HG02642 (cell line): ENCODE measurements at regions not wholly inside any gene's neighbourhood (a gene's known extent, or its start where the extent isn't known, plus 50 kb on each side); places are given as distances from the start of the nearest gene placed in this dataset.
"Not testable (repeated sequence)": the region's sequence is repeated elsewhere in the genome, so short reads cannot be mapped to it uniquely, and the experiment has no call there.

Source experiments
- ATAC-seq: cut with Tn5 transposase; IDR thresholded peaks from one replicate; pipeline ENCODE4 v1.9.1; 2021; ENCODE audit warnings: mild to moderate bottlenecking; ENCODE audit not compliant: unreplicated experiment, poor library complexity

GRCh38 chr1:21385022-21385421 lies 54.9 kb upstream of the NBPF3 start:
- no peak for ATAC-seq

- no peak for ATAC-seq
Observed at GRCh38 chr1:21384620-21385019, 55.3 kb upstream of the NBPF3 start.

DNA sequence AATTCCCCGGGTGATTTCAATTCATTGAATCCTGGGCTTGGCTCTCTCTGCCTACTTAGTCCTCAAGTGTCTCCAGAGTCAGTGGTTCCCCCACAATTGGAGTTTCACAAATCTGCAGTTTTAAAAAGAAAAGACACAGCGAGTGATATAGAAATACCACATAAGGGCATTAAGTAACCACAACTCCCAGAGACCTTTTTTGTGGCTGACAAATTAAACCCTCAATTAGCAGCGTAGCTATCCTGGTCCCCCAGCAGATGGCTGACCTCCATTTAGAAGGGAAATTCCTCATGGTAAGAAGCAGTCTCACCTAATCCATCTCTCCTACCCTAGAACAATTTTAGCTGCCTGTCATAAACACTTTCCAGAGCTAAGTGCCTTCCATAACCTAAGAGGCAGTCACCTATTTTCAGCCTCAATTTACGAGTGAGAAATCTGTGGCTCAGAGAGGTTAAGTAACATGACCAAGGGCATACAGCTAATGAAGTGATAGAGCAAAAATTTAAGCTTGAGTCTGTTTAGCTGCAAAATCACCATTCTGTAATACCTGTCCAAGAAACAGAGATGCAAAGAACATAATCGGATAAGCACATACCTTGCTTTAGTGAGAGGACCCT lies 56.0 kb upstream of the NBPF3 start:
- no peak for ATAC-seq

DNA sequence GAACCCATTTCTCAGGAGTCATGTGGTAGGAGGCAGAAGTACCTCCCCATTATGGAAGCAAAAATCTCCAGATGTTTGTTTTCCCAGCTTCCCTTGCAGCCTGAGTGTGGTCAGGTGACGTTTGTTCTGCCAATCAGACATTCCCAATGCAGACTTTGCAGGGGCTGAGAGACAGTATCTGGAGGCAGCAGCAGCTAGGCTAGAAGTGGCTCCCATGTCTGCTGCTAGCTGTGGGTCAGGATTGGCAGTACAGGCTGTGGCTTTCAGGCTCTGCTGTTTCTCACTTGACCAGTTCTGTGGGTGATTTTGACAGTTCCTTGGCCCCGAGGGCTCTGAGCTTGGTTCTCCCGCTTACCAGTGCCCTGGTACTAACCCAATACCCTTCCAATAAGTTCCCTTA lies 58.6 kb upstream of the NBPF3 start:
- ATAC-seq: no peak

GRCh38 chr1:21380147-21380546 lies 59.8 kb upstream of the NBPF3 start:
- ATAC-seq: not testable (repeated sequence)

DNA sequence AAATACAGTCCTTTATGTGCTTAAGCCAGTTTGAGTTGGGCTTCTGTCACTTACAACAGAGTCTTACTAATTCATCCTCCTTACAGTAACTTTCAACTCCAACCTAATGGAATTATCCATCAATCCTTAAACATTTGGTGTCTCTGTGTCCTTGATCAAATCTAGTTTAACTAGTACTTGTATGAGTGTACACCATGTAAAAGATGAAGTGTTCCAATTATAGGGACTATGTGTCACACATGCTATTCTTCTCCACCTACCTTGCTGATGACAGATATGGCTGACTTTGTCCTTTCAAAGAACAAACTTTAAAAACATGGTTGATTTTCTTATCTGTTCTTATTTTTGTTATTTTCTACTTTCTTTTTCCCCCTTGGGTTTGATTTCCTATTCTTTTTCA lies 60.4 kb upstream of the NBPF3 start:
- no peak for ATAC-seq

GRCh38 chr1:21378705-21379494 lies 61.0 kb upstream of the NBPF3 start:
- ATAC-seq: no peak

DNA sequence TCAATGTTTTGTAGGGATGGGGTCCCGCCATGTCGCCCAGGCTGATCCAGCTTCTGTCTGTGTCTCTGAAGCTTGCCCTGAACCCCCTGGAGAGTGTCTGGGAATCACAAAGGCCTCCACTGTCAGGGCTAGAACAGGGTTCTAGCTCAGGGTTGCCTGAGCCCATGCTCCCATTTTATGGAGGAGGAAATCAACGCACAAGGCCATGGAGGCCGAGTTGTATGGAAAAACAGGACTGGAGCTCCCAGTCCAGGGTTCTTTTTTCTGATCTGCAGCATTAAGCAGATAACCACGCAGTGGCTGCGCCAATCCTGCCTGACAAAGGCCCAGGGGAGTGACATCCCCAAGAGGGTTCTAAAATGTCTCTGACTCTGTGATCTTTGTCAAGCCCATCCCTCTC lies 67.6 kb upstream of the NBPF3 start:
- no peak for ATAC-seq

DNA sequence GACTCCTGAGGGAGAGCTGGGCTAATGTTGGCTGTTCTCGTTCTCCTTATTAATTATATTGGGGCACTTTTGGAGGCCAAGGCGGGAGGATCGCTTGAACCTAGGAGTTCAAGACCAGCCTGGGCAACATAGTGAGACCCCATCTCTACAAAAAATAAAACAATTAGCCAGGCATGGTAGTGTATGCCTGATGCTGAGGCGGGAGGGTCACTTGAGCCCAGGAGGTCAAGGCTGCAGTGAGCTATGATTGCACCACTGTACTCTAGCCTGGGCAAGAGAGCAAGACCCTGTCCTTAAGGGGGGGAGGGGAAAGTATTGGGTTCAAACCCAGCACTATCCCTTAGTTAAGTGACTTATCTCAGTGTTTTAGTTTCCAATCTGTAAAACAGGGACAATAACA lies 70.0 kb upstream of the NBPF3 start:
- ATAC-seq: no peak

DNA sequence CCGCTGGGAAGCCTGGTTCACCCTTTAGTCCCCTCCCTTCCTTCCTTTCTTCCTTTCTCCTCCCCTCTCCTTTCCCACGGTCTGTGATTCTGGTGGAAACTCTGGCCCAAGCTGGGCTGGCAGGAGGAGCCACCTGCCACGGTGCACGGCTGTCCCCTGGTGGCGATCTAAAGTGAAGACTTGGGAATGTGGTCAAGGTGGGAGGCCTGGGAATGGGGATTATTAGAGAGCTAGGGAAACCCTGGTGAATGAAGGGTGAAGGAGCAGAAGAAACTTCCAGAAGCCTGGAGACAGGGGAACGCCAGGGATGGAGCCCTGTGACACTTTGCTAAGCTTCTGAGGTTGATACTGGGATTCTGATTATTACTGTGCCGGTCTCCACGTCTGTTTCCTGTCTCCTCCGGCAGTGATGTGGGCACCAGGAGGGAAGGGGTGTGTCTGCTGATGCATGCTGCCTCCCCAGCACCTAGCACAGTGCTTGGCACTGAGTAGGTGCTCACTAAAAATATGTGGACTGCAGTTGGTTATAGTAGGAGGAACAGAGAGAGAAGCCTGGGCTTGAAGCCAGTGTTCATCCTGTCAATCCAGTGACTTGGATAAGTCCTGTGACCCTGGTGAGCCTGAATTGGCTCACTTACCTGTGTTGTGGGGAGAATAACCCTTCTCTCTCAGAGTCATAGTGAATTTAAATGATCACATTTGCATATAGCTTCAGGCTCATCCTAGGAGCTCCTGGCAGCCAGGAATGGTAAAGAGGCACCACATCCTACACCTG lies 71.2 kb upstream of the NBPF3 start:
- no peak for ATAC-seq

DNA sequence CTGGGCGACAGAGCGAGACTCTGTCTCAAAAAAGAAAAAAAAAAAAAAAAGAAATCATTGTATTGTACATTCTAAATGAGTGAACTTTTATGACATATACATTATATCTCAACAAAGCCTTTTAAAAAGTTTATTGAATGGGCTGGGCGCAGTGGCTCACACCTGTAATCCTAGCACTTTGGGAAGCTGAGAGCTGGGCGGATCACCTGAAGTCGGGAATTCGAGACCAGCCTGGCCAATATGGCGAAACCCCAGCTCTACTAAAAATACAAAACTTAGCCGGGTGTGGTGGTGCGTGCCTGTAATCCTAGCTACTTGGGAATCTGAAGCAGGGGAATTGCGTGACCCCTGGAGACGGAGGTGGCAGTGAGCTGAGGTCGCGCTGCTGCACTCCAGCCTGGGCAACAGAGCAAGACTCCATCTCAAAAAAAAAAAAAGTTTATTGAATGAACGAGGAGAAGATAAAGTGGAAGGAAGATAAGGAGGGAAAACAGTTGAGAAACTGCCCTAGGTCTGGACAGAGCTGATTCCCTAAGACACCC lies 71.9 kb upstream of the NBPF3 start:
- not testable (repeated sequence) for ATAC-seq

DNA sequence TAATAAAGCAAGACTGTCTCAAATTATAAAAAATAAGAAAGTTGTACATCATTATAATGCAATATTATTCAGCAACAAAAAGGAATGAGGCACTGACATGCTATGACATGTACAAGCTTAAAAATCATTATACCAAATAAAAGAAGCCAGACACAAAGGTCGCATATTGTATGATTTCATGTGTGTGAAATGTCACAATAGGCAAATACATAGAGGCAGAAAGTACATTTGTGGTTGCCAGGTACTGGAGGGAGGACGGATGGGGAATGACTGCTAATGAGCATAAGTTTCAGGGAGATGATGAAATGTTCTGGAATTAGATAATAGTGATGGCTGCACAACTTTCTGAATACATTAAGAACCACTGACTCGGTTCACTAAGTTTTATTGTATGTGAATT lies 73.6 kb upstream of the NBPF3 start:
- no peak for ATAC-seq

DNA sequence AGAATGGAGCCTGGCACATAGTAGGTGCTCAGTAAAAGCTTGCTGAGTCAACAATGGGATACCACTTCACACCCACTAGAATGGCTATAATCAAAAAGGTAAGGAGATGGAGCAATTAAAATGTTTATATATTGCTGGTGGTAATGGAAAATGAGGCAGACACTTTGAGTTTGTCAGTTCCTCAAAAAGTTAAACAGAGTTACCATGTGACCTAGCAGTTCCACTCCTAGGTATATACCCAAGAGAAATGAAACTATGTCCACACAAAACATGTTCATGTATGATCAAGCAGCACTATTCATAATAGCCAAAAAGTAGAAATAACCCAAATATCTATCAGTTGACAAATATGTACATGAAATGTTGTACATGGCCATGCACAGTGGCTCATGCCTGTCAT lies 74.8 kb upstream of the ECE1 start:
- ATAC-seq: no peak

- no peak for ATAC-seq
Observed at GRCh38 chr1:21362096-21362495, 71.8 kb upstream of the ECE1 start.

GRCh38 chr1:21361506-21361905 lies 71.2 kb upstream of the ECE1 start:
- ATAC-seq: no peak

DNA sequence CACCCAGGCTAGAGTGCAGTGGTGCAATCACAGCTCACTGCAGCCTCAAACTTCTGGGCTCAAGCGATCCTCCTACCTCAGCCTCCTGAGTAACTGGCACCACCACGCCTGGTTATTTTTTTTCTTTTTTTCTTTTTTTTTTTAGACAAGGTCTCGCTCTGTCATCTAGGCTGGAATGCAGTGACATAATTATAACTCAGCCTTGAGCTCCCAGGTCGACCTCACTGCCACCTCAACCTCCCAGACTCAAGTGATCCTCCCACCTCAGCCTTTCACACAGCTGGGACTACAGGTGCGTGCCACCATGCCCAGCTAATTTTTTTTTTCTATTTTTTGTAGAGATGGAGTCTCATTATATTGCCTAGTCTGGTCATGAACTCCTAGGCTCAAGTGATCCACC lies 66.9 kb upstream of the ECE1 start:
- no peak for ATAC-seq

- no peak for ATAC-seq
Observed at GRCh38 chr1:21355956-21356355, 65.7 kb upstream of the ECE1 start.

DNA sequence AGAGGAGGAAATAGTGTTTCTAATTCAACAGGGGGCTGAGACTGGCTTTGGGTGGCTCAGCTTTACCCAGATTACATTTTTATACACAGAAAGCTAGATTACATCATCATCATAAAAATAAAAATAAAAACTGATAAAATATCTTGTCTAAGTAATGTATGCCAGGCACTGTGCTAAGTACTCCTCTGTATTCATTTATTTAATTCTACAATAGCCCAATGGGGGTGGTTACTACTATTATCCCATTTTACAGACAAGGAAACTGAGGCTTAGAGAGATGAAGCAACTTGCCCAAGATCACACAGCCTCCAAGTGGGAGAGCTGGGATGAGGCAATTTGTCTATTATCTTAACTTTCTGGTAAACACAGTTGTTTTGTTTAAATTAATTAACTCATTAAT lies 62.3 kb upstream of the ECE1 start:
- ATAC-seq: no peak

DNA sequence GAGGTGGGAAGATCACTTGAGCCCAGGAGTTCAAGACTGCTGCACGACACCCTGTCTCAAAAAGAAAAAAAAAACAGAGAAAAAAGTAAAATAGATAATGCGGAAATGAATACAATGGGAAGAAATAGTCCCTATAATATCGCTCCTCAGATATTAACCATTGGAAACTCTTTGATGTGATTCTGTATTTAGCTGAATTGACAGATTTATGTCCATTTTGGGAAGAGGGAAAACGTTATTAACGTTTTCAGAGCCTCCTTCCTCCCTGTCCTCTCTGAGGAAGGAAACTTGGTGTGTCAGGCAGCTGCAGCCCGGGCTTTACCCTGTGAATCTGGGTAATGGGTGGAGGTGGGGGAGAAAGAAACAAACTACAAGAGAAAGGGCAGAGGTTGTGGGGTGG lies 61.6 kb upstream of the ECE1 start:
- ATAC-seq: no peak

- ATAC-seq: no peak
Observed at GRCh38 chr1:21350202-21350885, 60.1 kb upstream of the ECE1 start.

DNA sequence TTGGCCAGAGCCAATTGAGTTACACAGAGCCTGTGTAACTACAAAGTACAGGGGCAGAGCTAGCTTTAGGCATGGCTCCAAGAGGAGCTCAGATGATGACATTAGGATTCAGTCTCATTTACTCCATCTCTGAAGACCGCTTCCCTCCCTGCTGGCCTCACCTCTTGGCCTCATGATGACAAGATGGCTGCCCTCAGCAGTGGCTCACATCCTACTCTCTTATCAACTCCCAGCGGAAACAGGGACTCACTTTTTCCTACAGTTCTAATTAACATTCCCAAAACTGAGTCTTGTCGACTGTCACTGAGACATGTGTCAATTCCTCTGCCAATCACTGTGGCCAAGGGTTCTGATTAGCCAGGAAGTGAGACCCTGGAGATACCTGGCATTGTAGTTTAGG lies 59.4 kb upstream of the ECE1 start:
- no peak for ATAC-seq
